Activated CD8-positive, alpha-beta T cell treated with anti-CD3 and anti-CD28 coated beads for 36 hours (primary cell): ENCODE measurements at regions not wholly inside any gene's neighbourhood (a gene's known extent, or its start where the extent isn't known, plus 50 kb on each side); places are given as distances from the start of the nearest gene placed in this dataset.

ENCODE experiments used
- ATAC-seq: fragments of 200-7000 bp; cut with Tn5 transposase; one replicate; pipeline ENCODE4 v1.10.0; 2021; ENCODE audit warnings: mild to moderate bottlenecking, moderate library complexity
- CTCF ChIA-PET: fragments of 350-600 bp; sonication (Branson Sonifier 250); formaldehyde crosslinking; loops from one replicate; lab custom pipeline; 2021; ENCODE audit warnings: antibody characterized with exemption; lab: Charles Lee
- POLR2A ChIA-PET: fragments of 350-600 bp; sonication (Branson Sonifier 250); formaldehyde crosslinking; loops from one replicate; lab custom pipeline; 2021; ENCODE audit warnings: antibody characterized with exemption; lab: Charles Lee
- DNase-seq: peaks from one replicate; pipeline ENCODE4 v3.0.0-alpha.2; 2020
- H3K27ac Mint-ChIP-seq: one replicate; pipeline ENCODE4 v1.8.0; 2021; ENCODE audit warnings: mild to moderate bottlenecking, mixed read lengths
- H3K27me3 Mint-ChIP-seq: one replicate; pipeline ENCODE4 v1.8.0; 2021; ENCODE audit warnings: mixed read lengths
- H3K36me3 Mint-ChIP-seq: one replicate; pipeline ENCODE4 v1.8.0; 2021; ENCODE audit warnings: low read depth, mixed read lengths
- H3K4me1 Mint-ChIP-seq: one replicate; pipeline ENCODE4 v1.8.0; 2021; ENCODE audit warnings: low read depth, mixed read lengths
- H3K4me3 Mint-ChIP-seq: one replicate; pipeline ENCODE4 v1.8.0; 2021; ENCODE audit warnings: mild to moderate bottlenecking, moderate library complexity, mixed read lengths
- H3K9me3 Mint-ChIP-seq: one replicate; pipeline ENCODE4 v1.8.0; 2021; ENCODE audit warnings: mixed read lengths
- CTCF ChIP-seq: fragments of 200-600 bp; IDR thresholded peaks from one replicate; pipeline ENCODE4 v1.8.0; 2022; ENCODE audit warnings: antibody characterized with exemption, mild to moderate bottlenecking
- intact Hi-C: fragments of 100-400 bp; cut with micrococcal nuclease; formaldehyde crosslinking; loops from one replicate; pipeline ENCODE4 v1.10.0; 2022

DNA sequence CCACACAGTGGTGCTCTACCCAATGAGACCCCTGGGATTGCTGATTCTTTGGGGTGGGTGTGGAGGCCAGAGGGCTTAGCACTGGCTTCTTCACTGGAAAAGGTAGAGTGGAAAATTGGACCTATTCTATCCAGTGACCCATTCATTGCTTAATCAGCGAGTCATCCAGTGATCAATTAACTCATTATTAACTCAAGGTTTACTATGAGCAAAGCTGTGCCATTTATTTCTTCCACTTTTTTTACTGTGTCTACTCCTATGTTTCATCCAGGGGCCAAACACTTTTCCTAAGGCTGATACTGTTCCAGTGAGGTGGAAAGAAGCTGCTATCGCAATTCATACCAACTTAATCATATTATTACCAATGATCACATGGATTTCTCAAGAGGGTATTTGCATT, 363.9 kb downstream of the RPS6KC1 start:
- Mint-ChIP-seq H3K9me3 (no peaks in the 10 kb centered on the region), H3K4me1 (no peaks in the 10 kb centered on the region), H3K4me3 (no peak overlapping the region), H3K36me3 (no peaks in the 10 kb centered on the region), H3K27me3 (no peaks in the 10 kb centered on the region), H3K27ac (no peak overlapping the region)
- no peak for TF ChIP-seq CTCF
- intact Hi-C loops = no loop called here
- ChIA-PET CTCF (no interaction called here), POLR2A (no interaction called here)
- ATAC-seq (no peak), DNase-seq (no peak)

DNA sequence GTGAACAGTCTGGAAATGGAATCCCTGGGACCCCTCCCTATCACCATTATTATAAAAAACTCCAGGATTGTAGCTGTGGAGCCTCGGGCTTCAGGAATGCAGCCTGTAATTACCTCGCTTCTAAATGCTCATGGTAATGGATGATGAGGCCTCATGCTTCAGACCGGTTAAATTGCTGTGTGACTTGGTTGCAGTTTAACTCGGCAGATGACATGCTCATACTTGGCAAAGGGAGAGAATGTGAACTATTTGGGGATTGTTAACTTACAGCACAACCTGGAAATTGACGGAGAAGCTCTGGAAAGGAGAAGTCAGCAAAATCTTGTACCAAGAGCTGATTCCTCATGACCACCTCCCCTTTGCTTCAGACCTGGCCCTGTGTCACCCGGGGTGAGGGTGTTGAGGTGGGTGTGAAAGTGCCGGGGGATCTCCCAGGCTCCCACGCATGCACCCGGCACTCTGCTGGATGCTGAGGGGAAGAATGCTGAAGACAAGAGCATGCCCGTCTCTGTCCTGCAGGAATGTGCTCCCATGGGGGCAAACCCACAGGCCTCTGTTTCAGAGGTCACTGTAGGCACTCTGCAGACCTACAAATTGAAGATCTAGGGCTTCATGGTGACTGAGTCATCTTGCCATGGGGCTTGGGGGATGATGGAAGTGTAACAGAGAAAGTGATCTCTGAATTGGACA, 364.8 kb downstream of the RPS6KC1 start:
- H3K27me3 Mint-ChIP-seq = no peaks in the 10 kb centered on the region
- POLR2A ChIA-PET = interaction anchor here (1.5 kb wide), 1 partner anchor 12 kb away, joined by 4 read pairs; no protein-coding TSS in a partner anchor
- CTCF ChIA-PET = no interaction called here
- H3K9me3 Mint-ChIP-seq = no peaks in the 10 kb centered on the region
- intact Hi-C loops = no loop called here
- ATAC-seq (no peak), DNase-seq (no peak)
- H3K27ac Mint-ChIP-seq = no peak overlapping the region
- no peaks in the 10 kb centered on the region for H3K4me1 Mint-ChIP-seq
- no peak for TF ChIP-seq CTCF
- no peaks in the 10 kb centered on the region for H3K36me3 Mint-ChIP-seq
- H3K4me3 Mint-ChIP-seq = no peak overlapping the region

DNA sequence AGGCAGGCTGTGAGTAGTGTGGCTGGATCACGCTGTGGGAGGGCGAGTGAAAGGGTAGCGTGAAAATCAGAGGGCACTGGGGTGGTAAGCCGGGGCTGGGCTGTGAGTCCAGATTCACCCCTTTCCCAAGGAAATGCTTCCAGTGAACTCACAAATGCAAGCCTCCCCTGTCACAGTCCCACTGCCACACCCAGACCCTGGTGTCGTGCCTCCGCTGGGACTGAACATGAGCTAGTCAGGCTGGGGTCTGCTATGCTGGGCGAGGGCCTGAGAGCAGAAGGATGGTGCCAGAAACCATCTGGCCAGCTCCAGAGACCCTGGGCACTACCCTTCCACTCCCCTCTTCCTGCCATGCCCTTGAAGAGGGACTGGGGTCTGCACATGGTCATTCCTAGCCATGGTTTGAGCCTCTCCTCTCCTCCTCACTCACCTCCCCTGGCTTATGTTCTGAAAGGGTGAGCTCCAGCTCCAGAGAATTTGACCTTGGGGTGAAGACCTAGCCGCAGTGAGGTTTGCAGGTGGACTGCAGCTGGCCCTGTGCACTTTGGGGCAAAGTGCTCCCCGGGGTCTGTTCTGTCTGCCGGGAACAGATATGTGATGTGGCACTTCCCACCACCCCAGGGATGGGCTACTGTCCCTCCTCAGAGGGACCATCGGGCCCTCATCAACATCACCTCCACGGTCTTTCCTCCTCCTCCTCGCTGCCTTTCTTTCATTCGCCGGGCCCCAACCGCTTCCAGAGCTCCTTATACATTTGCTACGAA, 365.6 kb downstream of the RPS6KC1 start:
- intact Hi-C loops = no loop called here
- no peaks in the 10 kb centered on the region for H3K4me1 Mint-ChIP-seq
- H3K27ac Mint-ChIP-seq = no peak overlapping the region
- ChIA-PET POLR2A (interaction anchor here (1.5 kb wide), 1 partner anchor 13 kb away, joined by 4 read pairs; no protein-coding TSS in a partner anchor), CTCF (no interaction called here)
- no peaks in the 10 kb centered on the region for H3K36me3 Mint-ChIP-seq
- H3K9me3 Mint-ChIP-seq = no peaks in the 10 kb centered on the region
- H3K4me3 Mint-ChIP-seq = no peak overlapping the region
- ATAC-seq (no peak), DNase-seq (no peak)
- no peaks in the 10 kb centered on the region for H3K27me3 Mint-ChIP-seq
- TF ChIP-seq CTCF = no peak

DNA sequence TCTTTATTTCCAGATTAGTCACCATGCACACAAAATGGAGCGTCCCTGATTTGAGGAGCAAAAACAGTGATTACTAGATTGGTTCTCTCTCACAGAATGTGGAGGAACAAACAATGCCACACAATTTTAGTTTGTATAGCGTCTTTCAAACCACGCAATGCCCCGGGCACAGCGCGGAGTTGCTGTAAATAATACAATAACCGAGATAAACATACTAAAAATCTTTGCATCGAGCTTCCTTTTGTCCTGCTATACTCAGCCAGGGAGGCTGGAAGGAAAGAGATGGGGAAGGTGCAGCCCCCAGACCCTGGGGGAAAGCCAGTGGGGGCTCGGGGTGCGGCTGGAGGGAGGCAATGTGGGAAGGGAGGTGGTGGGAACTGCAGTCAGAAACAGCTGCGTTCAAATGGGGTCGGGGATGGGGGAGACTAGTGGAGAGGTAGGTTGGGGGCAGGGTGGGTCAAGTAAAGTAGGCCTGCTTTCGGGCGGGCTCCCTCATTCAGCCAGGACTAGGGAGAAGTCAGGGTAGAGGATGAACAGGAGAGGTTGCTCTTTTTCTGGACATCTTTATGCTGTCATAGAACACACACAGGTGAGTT, 366.3 kb downstream of the RPS6KC1 start:
- H3K36me3 Mint-ChIP-seq = no peaks in the 10 kb centered on the region
- ChIA-PET POLR2A (no interaction called here), CTCF (no interaction called here)
- H3K27ac Mint-ChIP-seq = no peak overlapping the region
- ATAC-seq (no peak), DNase-seq (no peak)
- no peaks in the 10 kb centered on the region for H3K27me3 Mint-ChIP-seq
- intact Hi-C loops = no loop called here
- H3K9me3 Mint-ChIP-seq = no peaks in the 10 kb centered on the region
- no peaks in the 10 kb centered on the region for H3K4me1 Mint-ChIP-seq
- no peak overlapping the region for H3K4me3 Mint-ChIP-seq
- TF ChIP-seq CTCF = no peak

- intact Hi-C loops = no loop called here
- ATAC-seq (no peak), DNase-seq (no peak)
- TF ChIP-seq CTCF = no peak
- H3K27me3 Mint-ChIP-seq = no peaks in the 10 kb centered on the region
- no peaks in the 10 kb centered on the region for H3K36me3 Mint-ChIP-seq
- H3K27ac Mint-ChIP-seq = no peak overlapping the region
- ChIA-PET CTCF (no interaction called here), POLR2A (no interaction called here)
- H3K9me3 Mint-ChIP-seq = no peaks in the 10 kb centered on the region
- no peaks in the 10 kb centered on the region for H3K4me1 Mint-ChIP-seq
- H3K4me3 Mint-ChIP-seq = no peak overlapping the region
Observed at GRCh38 chr1:213417846-213418245, 366.8 kb downstream of the RPS6KC1 start.
